Peyer's patch (tissue), 4 donors: ENCODE measurements at regions not wholly inside any gene's neighbourhood (a gene's known extent, or its start where the extent isn't known, plus 50 kb on each side); places are given as distances from the start of the nearest gene placed in this dataset.

ENCODE experiments used
- DNase-seq, 3 donors: peaks; one replicate each; pipeline ENCODE4 v3.0.0-alpha.2; 2017 to 2019
- H3K27ac ChIP-seq, 4 donors: fragments of 200-600 bp; sonication (generic); one replicate each; pipeline ENCODE4 v1.5.1; 2016 to 2019
- H3K27me3 ChIP-seq, 2 donors: fragments of 200-600 bp; sonication (generic); one replicate each; pipeline ENCODE4 v1.5.1; 2019
- H3K36me3 ChIP-seq, 3 donors: fragments of 200-600 bp; sonication (generic); one replicate each; pipeline ENCODE4 v1.5.1; 2016 to 2019
- H3K4me1 ChIP-seq, 4 donors: fragments of 200-600 bp; sonication (generic); one replicate each; pipeline ENCODE4 v1.5.1; 2016 to 2019
- H3K4me3 ChIP-seq, 4 donors: fragments of 200-600 bp; sonication (generic); 1 replicate in 3 of 4; 2 replicates in 1 of 4; pipeline ENCODE4 v1.5.1; 2016 to 2019; ENCODE audit warnings: mild to moderate bottlenecking in 1 of 4
- H3K9me3 ChIP-seq, 4 donors: fragments of 200-600 bp; sonication (generic); one replicate each; pipeline ENCODE4 v1.5.1; 2016 to 2019; ENCODE audit warnings: mild to moderate bottlenecking in 1 of 4
- CTCF ChIP-seq, 6 experiments: fragments of 450-650 bp in 4 of 6; fragments of 200-600 bp in 2 of 6; sonication (generic) in 1 of 6; IDR thresholded peaks; one replicate each; pipeline ENCODE4 v1.5.1; 2017 to 2019; ENCODE audit warnings: antibody characterized with exemption in 6 of 6, mild to moderate bottlenecking in 3 of 6, moderate library complexity in 1 of 6
- POLR2A ChIP-seq, 2 donors: fragments of 450-650 bp; IDR thresholded peaks; one replicate each; pipeline ENCODE4 v1.5.1; 2017; ENCODE audit warnings: antibody characterized with exemption in 2 of 2, mild to moderate bottlenecking in 2 of 2, moderate library complexity in 2 of 2

GRCh38 chr3:127352612-127353011 lies 64.8 kb upstream of the PRR20G start:
- peaks cover 0 to 10% (median 0%) of the 10 kb centered on the region in 4 donors for H3K9me3 ChIP-seq
- no peaks in the 10 kb centered on the region for H3K36me3 ChIP-seq
- no peak for DNase-seq
- H3K27ac ChIP-seq = no peak overlapping the region
- no peaks in the 10 kb centered on the region for H3K4me1 ChIP-seq
- TF ChIP-seq CTCF (IDR thresholded peaks at IDR 0.05) (no peak), POLR2A (IDR thresholded peaks at IDR 0.05) (no peak)
- no peak overlapping the region for H3K4me3 ChIP-seq
- no peaks in the 10 kb centered on the region for H3K27me3 ChIP-seq

- no peak for DNase-seq
- H3K27ac ChIP-seq = no peak overlapping the region
- TF ChIP-seq POLR2A (IDR thresholded peaks at IDR 0.05) (no peak), CTCF (IDR thresholded peaks at IDR 0.05) (no peak)
- H3K4me3 ChIP-seq = no peak overlapping the region
- H3K4me1 ChIP-seq = no peaks in the 10 kb centered on the region
- H3K36me3 ChIP-seq = no peaks in the 10 kb centered on the region
- peaks cover 0 to 10% (median 0%) of the 10 kb centered on the region in 4 donors for H3K9me3 ChIP-seq
- no peaks in the 10 kb centered on the region for H3K27me3 ChIP-seq
Observed at GRCh38 chr3:127351775-127352350, 64.0 kb upstream of the PRR20G start.

GRCh38 chr3:127351321-127351720 lies 63.5 kb upstream of the PRR20G start:
- no peak overlapping the region for H3K4me3 ChIP-seq
- no peak overlapping the region for H3K27ac ChIP-seq
- no peaks in the 10 kb centered on the region for H3K27me3 ChIP-seq
- DNase-seq = no peak
- no peak for TF ChIP-seq CTCF (IDR thresholded peaks at IDR 0.05)
- TF ChIP-seq POLR2A (IDR thresholded peaks at IDR 0.05) = no peak
- H3K4me1 ChIP-seq = no peaks in the 10 kb centered on the region
- H3K9me3 ChIP-seq = peaks cover 0 to 7% (median 0%) of the 10 kb centered on the region in 4 donors
- H3K36me3 ChIP-seq = no peaks in the 10 kb centered on the region

GRCh38 chr3:127350172-127351050 lies 62.6 kb upstream of the PRR20G start:
- Histone ChIP-seq H3K36me3 (no peaks in the 10 kb centered on the region), H3K4me1 (no peaks in the 10 kb centered on the region), H3K27ac (no peak overlapping the region), H3K27me3 (no peaks in the 10 kb centered on the region), H3K9me3 (peaks cover 0 to under 1% (median 0%) of the 10 kb centered on the region in 4 donors), H3K4me3 (no peak overlapping the region)
- TF ChIP-seq CTCF (IDR thresholded peaks at IDR 0.05) (no peak), POLR2A (IDR thresholded peaks at IDR 0.05) (no peak)
- no peak for DNase-seq

- TF ChIP-seq CTCF (IDR thresholded peaks at IDR 0.05) (no peak), POLR2A (IDR thresholded peaks at IDR 0.05) (no peak)
- no peak overlapping the region for H3K27ac ChIP-seq
- no peaks in the 10 kb centered on the region for H3K27me3 ChIP-seq
- H3K4me3 ChIP-seq = no peak overlapping the region
- H3K9me3 ChIP-seq = no peaks in the 10 kb centered on the region
- no peaks in the 10 kb centered on the region for H3K36me3 ChIP-seq
- DNase-seq = no peak
- no peaks in the 10 kb centered on the region for H3K4me1 ChIP-seq
Observed at GRCh38 chr3:127349501-127350171, 61.8 kb upstream of the PRR20G start.
